Testis (tissue), 2 donors: ENCODE measurements at regions not wholly inside any gene's neighbourhood (a gene's known extent, or its start where the extent isn't known, plus 50 kb on each side); places are given as distances from the start of the nearest gene placed in this dataset.

Source experiments
- CTCF ChIP-seq, 3 experiments: fragments of 450-650 bp in 2 of 3; fragments of 200-600 bp in 1 of 3; sonication (generic) in 1 of 3; IDR thresholded peaks; one replicate each; pipeline ENCODE4 v1.5.1; 2016 to 2019; ENCODE audit warnings: antibody characterized with exemption in 3 of 3, mild to moderate bottlenecking in 2 of 3, moderate library complexity in 1 of 3
- POLR2A ChIP-seq: fragments of 450-650 bp; IDR thresholded peaks from one replicate; pipeline ENCODE4 v1.6.1; 2017; ENCODE audit warnings: antibody characterized with exemption, mild to moderate bottlenecking, moderate library complexity

GRCh38 chr2:107088156-107088555 lies 202.2 kb upstream of the ST6GAL2 start:
- TF ChIP-seq CTCF (IDR thresholded peaks at IDR 0.05) (no peak), POLR2A (no peak)
